Peyer's patch (tissue), 4 donors: ENCODE measurements at regions not wholly inside any gene's neighbourhood (a gene's known extent, or its start where the extent isn't known, plus 50 kb on each side); places are given as distances from the start of the nearest gene placed in this dataset.

Experiments
- CTCF ChIP-seq, 6 experiments: fragments of 450-650 bp in 4 of 6; fragments of 200-600 bp in 2 of 6; sonication (generic) in 1 of 6; IDR thresholded peaks; one replicate each; pipeline ENCODE4 v1.5.1; 2017 to 2019; ENCODE audit warnings: antibody characterized with exemption in 6 of 6, mild to moderate bottlenecking in 3 of 6, moderate library complexity in 1 of 6
- POLR2A ChIP-seq, 2 donors: fragments of 450-650 bp; IDR thresholded peaks; one replicate each; pipeline ENCODE4 v1.5.1; 2017; ENCODE audit warnings: antibody characterized with exemption in 2 of 2, mild to moderate bottlenecking in 2 of 2, moderate library complexity in 2 of 2

- TF ChIP-seq POLR2A (IDR thresholded peaks at IDR 0.05) = no peak
- TF ChIP-seq CTCF (IDR thresholded peaks at IDR 0.05) = no peak
Observed at GRCh38 chr14:51479584-51480325, 172.0 kb upstream of the FRMD6 start.
